Heart left ventricle (tissue), 13 donors: ENCODE measurements at regions not wholly inside any gene's neighbourhood (a gene's known extent, or its start where the extent isn't known, plus 50 kb on each side); places are given as distances from the start of the nearest gene placed in this dataset.

ENCODE experiments used
- CTCF ChIP-seq, 12 donors: fragments of 200-600 bp; sonication (generic) in 4 of 12; IDR thresholded peaks; one replicate each; pipeline versions ENCODE4 v1.5.0 to v1.8.0; 2018 to 2022; ENCODE audit warnings: antibody characterized with exemption in 12 of 12, mild to moderate bottlenecking in 5 of 12
- POLR2A ChIP-seq, 2 donors: fragments of 450-650 bp; IDR thresholded peaks; one replicate each; pipeline ENCODE4 v1.6.1; 2017; ENCODE audit warnings: antibody characterized with exemption in 2 of 2, mild to moderate bottlenecking in 2 of 2, moderate library complexity in 2 of 2
- donor health status: ischemic (EF 13 %, LVEDD 7.1; RV severe dilation, severe dysfunction).
- donor health status: DM: no; HTN: yes; CAD: no.
- donor health status: DM: no; HTN: no; CAD: no.
- donor health status: ischemic (EF 25% LVEDD 6.9; RV normal size, moderate dysfunction).
- donor health status: ischemic (EF 25% LVEDD 5.7; RV mildly dilated, moderate dysfunction).
- donor health status: ischemic (EF 35%, LVEDD 5.7; RV mildly dilated, moderate dysfunction).
- donor health status: nonischemic (EF 11% LVEDD 7.7; RV severe dilation, severe dysfunction).
- donor health status: DM: yes; HTN: yes; CAD: no.
- donor health status: PGD.
- donor health status: ischemic (EF 29% LVEDD 5.4; RV normal size, mild dysfunction).
- donor health status: nonischemic (EF 23%, LVEDD 6.1; RV moderate dilation, normal function).

GRCh38 chr20:57108218-57108617, 158.2 kb downstream of the BMP7 start:
- TF ChIP-seq CTCF (IDR thresholded peaks at IDR 0.05) (no peak), POLR2A (IDR thresholded peaks at IDR 0.05) (no peak)
